Kidney (tissue), 13 donors: ENCODE measurements at regions not wholly inside any gene's neighbourhood (a gene's known extent, or its start where the extent isn't known, plus 50 kb on each side); places are given as distances from the start of the nearest gene placed in this dataset.

Source experiments
- DNase-seq, 5 donors: peaks; one replicate each; pipeline ENCODE4 v3.0.0-alpha.2; 2013 to 2020
- FAIRE-seq: peaks from 2 replicates; lab custom pipeline; 2012; peaks lifted over from hg19 to GRCh38; lab: Jason Lieb, UNC
- H3K27ac ChIP-seq, 2 donors: one replicate each; pipeline ENCODE4 v1.7.0; 2013; ENCODE audit warnings: low read depth in 2 of 2, low read length in 2 of 2, inconsistent platforms in 1 of 2
- H3K27me3 ChIP-seq: one replicate; pipeline ENCODE4 v1.7.1; 2013; ENCODE audit warnings: low read length, inconsistent platforms; ENCODE audit not compliant: control insufficient read depth, insufficient read depth
- H3K36me3 ChIP-seq, 3 donors: one replicate each; pipeline versions ENCODE4 v1.7.0 to v1.7.1; 2013; ENCODE audit warnings: low read length in 3 of 3, control low read depth in 1 of 3, inconsistent platforms in 1 of 3; ENCODE audit not compliant: insufficient read depth in 3 of 3, control insufficient read depth in 2 of 3
- H3K4me1 ChIP-seq, 3 donors: one replicate each; pipeline versions ENCODE4 v1.7.0 to v1.7.1; 2013; ENCODE audit warnings: low read length in 3 of 3, inconsistent platforms in 1 of 3, low read depth in 1 of 3; ENCODE audit not compliant: control insufficient read depth in 2 of 3, insufficient read depth in 2 of 3
- H3K4me3 ChIP-seq, 3 donors: one replicate each; pipeline versions ENCODE4 v1.7.0 to v1.8.1; 2013; ENCODE audit warnings: low read length in 3 of 3, control low read depth in 1 of 3, inconsistent platforms in 1 of 3
- H3K9ac ChIP-seq, 3 donors: one replicate each; pipeline versions ENCODE4 v1.7.0 to v1.7.1; 2013; ENCODE audit warnings: low read length in 3 of 3, control low read depth in 1 of 3, inconsistent platforms in 1 of 3
- H3K9me3 ChIP-seq, 3 donors: one replicate each; pipeline versions ENCODE4 v1.7.0 to v1.7.1; 2013; ENCODE audit warnings: low read length in 3 of 3, control low read depth in 1 of 3, inconsistent platforms in 1 of 3; ENCODE audit not compliant: control insufficient read depth in 2 of 3, insufficient read depth in 1 of 3
- intact Hi-C: fragments of 100-400 bp; cut with DNase I; formaldehyde crosslinking; loops from one replicate; pipeline ENCODE4 v1.11.1; 2022
- TF ChIP-seq, protein P1 (sequence below): IDR thresholded peaks from 3 replicates; pipeline ENCODE4 v1.5.1; 2012; ENCODE audit warnings: mild to moderate bottlenecking, moderate library complexity, borderline replicate concordance; ENCODE audit not compliant: insufficient read depth; ENCODE audit errors: extremely low read depth
- donor health status: control.
- donor health status: control.
- donor health status: control.
- donor health status: control.
- donor health status: control.
- donor health status: DM: yes; HTN: yes; CAD: no.
- donor health status: Normal renal cell carcinoma (clear cell type).

DNA sequence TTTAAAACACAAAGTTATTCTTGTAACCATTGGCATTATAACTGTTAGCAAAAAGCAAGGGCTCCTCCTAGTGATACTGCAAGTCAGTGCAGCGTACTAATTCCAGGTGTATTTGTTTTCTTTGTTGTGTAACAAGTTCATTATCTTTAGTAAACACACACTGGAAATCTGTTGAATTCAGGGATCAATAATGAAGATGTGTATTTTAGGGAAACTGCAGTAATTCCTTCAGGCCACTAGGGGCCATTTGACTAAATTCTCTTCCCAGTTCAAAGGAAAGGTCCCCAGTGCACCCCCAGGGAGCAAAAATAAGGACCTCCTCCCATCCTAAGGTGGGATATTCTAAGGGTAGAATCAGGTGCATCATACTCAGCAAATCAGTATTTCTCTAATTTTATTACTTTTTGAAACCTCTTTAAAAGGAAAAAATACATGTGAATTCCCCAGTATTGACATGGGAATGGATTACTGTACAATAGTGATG, 158.6 kb upstream of the LYZL1 start:
- TF ChIP-seq, protein P1, sequence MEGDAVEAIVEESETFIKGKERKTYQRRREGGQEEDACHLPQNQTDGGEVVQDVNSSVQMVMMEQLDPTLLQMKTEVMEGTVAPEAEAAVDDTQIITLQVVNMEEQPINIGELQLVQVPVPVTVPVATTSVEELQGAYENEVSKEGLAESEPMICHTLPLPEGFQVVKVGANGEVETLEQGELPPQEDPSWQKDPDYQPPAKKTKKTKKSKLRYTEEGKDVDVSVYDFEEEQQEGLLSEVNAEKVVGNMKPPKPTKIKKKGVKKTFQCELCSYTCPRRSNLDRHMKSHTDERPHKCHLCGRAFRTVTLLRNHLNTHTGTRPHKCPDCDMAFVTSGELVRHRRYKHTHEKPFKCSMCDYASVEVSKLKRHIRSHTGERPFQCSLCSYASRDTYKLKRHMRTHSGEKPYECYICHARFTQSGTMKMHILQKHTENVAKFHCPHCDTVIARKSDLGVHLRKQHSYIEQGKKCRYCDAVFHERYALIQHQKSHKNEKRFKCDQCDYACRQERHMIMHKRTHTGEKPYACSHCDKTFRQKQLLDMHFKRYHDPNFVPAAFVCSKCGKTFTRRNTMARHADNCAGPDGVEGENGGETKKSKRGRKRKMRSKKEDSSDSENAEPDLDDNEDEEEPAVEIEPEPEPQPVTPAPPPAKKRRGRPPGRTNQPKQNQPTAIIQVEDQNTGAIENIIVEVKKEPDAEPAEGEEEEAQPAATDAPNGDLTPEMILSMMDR: peak; percentile 50
- H3K27ac ChIP-seq: no peak overlapping the region
- no peak overlapping the region for H3K9ac ChIP-seq
- no peak overlapping the region for H3K4me3 ChIP-seq
- no peaks in the 10 kb centered on the region for H3K27me3 ChIP-seq
- H3K4me1 ChIP-seq: peaks cover 0 to 2% (median 0%) of the 10 kb centered on the region in 3 donors
- DNase-seq (peak in 2 of 5 donors; percentile 40 to 52), FAIRE-seq (no peak)
- H3K9me3 ChIP-seq: no peaks in the 10 kb centered on the region
- intact Hi-C loops: loop anchor here (10.0 kb wide), 1 partner anchor 465 kb away; no protein-coding TSS in a partner anchor
- H3K36me3 ChIP-seq: no peaks in the 10 kb centered on the region

DNA sequence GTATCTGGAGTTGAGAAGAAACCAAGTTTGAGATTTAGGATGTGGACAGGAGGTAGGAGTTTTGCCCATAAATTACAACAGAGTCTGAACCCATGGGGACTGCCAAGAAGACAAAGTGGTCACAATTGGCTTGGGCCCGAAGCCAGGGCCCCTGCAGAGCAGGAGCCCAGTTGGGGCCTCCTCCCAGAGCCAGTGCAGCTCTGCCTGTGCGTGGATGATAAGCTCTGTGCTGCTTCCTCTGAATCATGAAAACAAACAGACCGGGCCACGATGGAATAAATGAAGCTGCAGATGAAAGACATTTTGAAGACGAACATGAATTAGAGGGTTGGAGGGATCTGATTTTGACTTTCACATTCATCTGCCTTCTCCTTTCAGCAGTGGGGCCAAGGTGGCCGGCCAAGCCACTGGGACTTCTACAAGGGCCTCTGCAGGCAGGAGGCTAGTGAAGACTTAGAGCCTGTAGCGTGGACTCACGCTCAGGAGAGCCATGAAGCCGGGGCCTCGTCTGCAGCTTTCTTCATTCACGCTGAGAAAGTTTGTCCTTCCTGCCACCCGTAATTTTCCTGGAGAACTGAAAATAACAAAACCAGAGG, 156.8 kb upstream of the LYZL1 start:
- H3K36me3 ChIP-seq: no peaks in the 10 kb centered on the region
- no peak overlapping the region for H3K9ac ChIP-seq
- H3K4me1 ChIP-seq: peaks cover 0 to 2% (median 0%) of the 10 kb centered on the region in 3 donors
- DNase-seq (no peak), FAIRE-seq (no peak)
- H3K27me3 ChIP-seq: no peaks in the 10 kb centered on the region
- TF ChIP-seq, protein P1: no peak
- no peak overlapping the region for H3K4me3 ChIP-seq
- H3K27ac ChIP-seq: no peak overlapping the region
- no peaks in the 10 kb centered on the region for H3K9me3 ChIP-seq
- intact Hi-C loops: loop anchor here (10.0 kb wide), 1 partner anchor 467 kb away; no protein-coding TSS in a partner anchor

DNA sequence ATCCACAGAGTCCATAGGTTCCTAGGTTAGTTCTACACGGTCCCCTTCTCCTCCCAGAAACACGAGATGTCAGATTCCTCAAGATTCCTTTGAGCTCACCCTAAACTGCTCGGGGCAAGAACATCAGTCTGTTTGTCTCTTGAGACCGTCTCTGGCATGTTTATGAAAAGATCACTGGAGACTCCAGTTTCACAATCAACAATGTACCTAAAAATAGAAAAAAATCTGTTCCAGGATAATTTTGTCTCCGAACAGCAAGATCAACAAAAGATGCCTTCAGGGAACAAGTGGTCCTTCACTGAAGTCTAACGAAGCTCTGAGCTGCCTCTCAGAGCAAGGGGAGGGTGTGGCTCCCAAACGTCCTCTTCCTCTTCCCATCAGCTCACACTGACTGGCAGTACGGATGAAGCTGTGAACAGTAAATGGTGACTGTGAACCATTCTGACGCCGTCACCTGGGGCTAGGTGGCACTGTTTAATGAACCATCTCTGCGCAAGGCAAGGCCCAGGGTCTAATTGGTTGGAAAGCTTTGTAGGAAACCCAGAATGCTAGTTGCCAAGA, 156.2 kb upstream of the LYZL1 start:
- Histone ChIP-seq H3K4me3 (no peak overlapping the region), H3K9ac (no peak overlapping the region), H3K27ac (no peak overlapping the region), H3K9me3 (no peaks in the 10 kb centered on the region), H3K36me3 (no peaks in the 10 kb centered on the region), H3K4me1 (peaks cover 0 to 2% (median 0%) of the 10 kb centered on the region in 3 donors), H3K27me3 (no peaks in the 10 kb centered on the region)
- FAIRE-seq (no peak), DNase-seq (no peak)
- intact Hi-C loops: loop anchor here (10.0 kb wide), 1 partner anchor 468 kb away; no protein-coding TSS in a partner anchor
- TF ChIP-seq, protein P1: no peak
